Left forelimb (tissue), 1 donor: ENCODE measurements at regions not wholly inside any gene's neighbourhood (a gene's known extent, or its start where the extent isn't known, plus 50 kb on each side); places are given as distances from the start of the nearest gene placed in this dataset.
A peak's percentile ranks its signal among the peaks of the same experiment; 100 is the strongest.

Experiments
- DNase-seq: peaks from one replicate; pipeline ENCODE4 v3.0.0-alpha.2; 2018; ENCODE audit warnings: low spot score

- peak; percentile 84 for DNase-seq
Measured at GRCh38 chr11:70650075-70650909, 252.0 kb downstream of the CTTN start.

GRCh38 chr11:70651031-70651430 lies 252.7 kb downstream of the CTTN start:
- no peak for DNase-seq

- no peak for DNase-seq
Measured at GRCh38 chr11:70654016-70654415, 255.7 kb downstream of the CTTN start.

GRCh38 chr11:70655816-70656215 lies 257.5 kb downstream of the CTTN start:
- DNase-seq, result no peak

GRCh38 chr11:70656252-70656651 lies 257.9 kb downstream of the CTTN start:
- DNase-seq, result no peak

- DNase-seq, result no peak
Measured at GRCh38 chr11:70660059-70660888, 261.9 kb downstream of the CTTN start.

DNA sequence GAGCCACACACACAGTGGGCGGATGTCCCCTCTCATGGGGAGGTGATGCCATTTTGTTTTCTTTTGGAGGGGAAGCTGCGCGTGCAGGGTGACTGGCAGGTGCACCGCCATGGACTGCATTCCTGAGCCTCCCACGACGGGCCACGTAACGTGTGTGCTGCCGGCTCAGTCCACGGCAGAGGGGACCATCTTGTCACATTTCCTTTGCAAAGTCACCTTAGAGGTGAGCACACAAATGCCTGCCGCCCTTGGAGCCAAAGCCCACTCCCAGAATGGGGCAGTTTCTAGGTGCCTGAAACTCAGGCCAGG lies 262.5 kb downstream of the CTTN start:
- DNase-seq, result no peak

DNA sequence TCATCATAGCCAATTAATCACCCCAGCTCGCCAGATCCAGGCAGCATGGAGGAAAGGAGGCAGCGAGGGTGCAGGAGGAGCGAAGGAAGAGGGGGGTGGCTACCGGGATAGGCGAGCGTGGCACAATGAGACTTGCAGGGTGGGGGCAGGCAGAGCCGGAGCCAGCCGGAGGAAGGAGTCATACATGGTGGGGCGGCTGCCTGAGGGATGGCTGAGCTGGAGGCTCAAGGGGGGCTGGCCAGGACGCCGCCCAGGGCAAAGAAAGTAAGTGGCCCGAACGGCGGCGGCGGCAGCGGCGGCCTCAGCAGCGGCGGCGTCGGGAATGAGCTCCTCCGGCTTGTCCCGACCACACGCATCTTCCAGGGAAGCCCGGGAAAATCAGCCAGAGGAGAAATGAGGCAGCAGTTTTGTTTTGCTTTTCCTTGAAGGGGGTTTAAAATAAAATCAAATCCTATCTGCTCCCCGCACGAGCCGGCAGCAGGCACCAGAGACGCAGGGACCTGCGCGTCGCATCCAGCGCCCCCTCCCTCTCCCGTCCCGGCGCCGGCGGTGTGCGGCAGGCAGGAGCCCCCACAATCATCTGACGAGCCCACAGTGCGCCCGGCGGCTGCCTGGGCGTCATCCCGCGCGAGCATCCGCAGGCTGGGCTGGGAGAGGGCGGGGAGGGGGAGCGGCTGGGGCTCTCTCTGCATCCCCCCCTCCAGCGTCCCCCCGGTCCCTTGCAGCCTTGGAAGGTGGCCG lies 263.6 kb downstream of the CTTN start:
- no peak for DNase-seq

- DNase-seq, result no peak
Measured at GRCh38 chr11:70662691-70663098, 264.4 kb downstream of the CTTN start.

DNA sequence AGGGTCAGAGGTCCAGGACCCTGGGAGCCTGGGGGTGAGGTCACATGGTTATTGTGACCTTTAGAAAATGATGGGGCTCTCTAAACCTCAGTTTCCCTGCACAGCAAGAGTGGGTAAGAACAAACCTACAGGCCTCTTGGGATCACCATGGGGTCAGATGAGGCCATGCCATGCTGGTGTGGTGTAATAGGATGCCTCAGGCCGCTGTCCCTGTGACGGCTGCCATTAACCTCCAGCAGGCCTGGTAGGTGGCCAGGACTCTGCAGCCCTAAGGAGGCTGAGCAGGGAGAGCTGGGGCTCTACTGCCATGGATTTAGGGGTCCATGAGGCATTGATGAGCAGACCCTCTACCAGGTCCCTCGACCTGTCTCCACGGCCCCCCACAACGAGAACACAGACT lies 265.5 kb downstream of the CTTN start:
- DNase-seq, result no peak

- DNase-seq, result no peak
Measured at GRCh38 chr11:70666311-70666710, 268.0 kb downstream of the CTTN start.

DNA sequence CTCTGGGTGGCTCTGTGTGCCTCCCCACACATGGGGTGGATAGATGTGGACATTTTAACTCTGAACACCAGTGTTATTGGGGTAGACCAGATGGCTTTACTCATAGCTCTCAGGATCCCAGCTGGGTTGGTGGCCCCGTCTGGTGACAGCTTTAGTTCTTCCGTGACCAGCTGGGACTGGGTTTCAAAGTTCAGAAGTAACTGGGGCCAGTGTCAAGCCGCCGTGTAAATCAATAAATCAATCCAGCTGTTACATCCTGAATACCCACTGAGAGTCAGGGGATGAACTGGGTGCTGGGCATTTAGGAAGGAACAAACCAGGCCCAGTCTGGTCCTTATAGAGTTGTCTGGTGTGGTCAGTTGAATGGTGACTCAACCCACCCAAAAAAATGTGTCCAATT lies 269.4 kb downstream of the CTTN start:
- no peak for DNase-seq

DNA sequence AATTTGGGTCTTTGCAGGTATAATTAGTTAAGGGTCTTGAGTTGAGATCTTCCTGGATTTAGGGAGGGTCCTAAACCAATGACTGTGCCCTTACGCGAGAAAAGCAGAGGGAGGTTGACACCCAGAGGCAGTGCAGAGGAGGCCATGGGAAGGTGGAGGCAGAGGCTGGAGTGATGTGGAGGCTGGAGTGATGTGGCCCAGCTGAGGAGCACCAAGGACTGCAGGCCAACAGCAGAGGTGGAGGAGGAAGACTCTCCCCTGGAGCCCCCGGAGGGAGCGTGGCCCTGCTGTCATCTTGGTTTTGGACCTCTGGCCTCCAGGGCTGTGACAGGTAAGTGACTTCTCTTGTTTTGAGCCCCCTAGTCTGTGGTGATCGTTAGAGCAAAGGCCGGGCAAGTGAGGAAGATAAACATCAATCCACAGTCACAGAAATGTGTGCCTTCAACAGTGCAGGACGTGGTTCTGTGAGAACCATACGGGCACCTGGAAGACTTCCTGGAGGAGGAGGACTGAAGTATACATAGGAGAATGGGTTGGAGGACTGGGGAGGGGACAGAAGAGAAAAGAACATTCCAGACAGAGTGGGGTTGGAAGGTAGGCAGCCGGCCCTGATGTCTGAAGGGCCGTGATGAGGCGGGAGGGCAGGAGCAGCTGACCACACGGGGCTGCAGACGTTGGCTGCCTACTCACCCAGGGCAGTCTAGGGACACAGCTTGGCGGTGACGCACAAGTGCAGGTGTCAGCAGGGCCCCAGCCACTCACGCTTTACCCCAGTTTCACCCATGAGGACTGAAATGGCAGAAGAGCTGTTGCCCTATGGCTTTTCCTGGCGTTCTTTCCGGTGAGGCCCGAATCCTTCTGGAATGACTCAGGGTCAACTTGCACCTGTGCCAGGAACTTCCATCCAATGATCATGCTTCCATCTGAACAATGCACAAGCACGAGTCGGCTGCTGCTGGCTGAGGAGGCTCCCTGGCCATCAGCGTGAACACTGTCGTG lies 270.2 kb downstream of the CTTN start:
- no peak for DNase-seq

DNA sequence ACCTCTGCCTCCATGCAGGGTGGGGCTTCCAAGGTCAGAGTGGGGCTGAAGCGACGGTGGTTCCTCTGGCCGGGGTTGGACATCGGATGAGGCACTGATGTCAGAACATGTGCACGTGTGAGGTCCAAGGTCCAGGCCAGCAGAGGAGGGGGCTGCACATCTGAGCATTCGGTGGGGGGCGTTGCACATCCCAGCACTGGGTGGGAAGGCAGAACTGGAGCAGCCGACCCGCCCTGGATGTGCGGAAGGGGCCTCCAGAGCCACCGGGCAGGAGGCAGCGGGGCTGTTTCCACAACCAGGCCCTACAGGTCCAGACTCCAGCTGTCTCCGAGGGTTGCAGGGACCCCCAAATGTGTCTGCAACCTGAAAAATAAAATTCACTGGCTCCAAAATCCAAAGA lies 271.0 kb downstream of the CTTN start:
- DNase-seq, result no peak

- no peak for DNase-seq
Measured at GRCh38 chr11:70669871-70670675, 271.7 kb downstream of the CTTN start.

- DNase-seq, result no peak
Measured at GRCh38 chr11:70670676-70671034, 272.3 kb downstream of the CTTN start.

DNA sequence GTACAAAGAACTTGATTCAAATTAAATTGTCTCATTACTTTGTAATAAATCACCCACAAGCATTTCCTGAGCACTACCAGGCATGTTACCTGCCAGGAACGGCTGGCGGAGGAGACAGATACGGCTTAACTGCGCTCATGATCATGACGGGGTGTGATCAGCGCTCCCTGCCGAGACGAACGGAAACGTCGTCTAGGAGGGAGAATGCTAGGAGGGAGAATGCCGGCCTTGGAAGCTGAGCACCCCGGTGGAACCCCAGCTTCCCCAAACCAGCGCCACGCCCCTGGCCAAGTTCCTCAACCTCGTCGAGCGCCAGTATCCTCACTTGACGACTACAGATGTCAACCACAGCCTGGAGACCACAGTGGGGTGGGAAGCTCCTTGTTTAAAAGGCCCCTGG lies 272.8 kb downstream of the CTTN start:
- DNase-seq, result no peak

GRCh38 chr11:70671611-70672010 lies 273.3 kb downstream of the CTTN start:
- DNase-seq, result no peak

- DNase-seq, result no peak
Measured at GRCh38 chr11:70672991-70673653, 274.8 kb downstream of the CTTN start.

DNA sequence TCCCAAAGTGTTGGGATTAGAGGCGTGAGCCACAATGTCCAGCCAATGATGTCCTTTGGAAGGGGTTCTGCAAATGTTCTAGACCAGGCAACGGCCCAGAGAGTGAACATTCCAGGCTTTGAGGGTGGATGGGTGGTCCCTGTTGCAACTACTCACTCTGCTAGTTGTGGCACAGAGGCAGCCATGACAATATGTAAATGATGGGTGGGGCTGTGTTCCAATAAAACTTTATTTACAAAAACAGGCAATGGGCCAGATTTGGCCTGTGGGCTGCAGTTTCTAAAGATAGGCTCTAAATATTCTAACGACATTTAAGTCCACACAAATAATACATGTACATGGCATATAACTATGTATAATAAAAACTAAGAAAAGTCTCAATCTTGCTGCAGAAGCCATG lies 276.3 kb downstream of the CTTN start:
- DNase-seq, result no peak
